Gastroesophageal sphincter (tissue), 3 donors: ENCODE measurements at regions not wholly inside any gene's neighbourhood (a gene's known extent, or its start where the extent isn't known, plus 50 kb on each side); places are given as distances from the start of the nearest gene placed in this dataset.

Source experiments
- CTCF ChIP-seq, 4 experiments: fragments of 200-600 bp in 2 of 4; fragments of 450-650 bp in 2 of 4; sonication (generic) in 1 of 4; IDR thresholded peaks; one replicate each; pipeline ENCODE4 v1.5.1; 2017 to 2019; ENCODE audit warnings: antibody characterized with exemption in 4 of 4, mild to moderate bottlenecking in 2 of 4, moderate library complexity in 2 of 4
- POLR2A ChIP-seq, 2 donors: fragments of 450-650 bp; IDR thresholded peaks; one replicate each; pipeline ENCODE4 v1.6.1; 2017; ENCODE audit warnings: antibody characterized with exemption in 2 of 2, mild to moderate bottlenecking in 2 of 2, moderate library complexity in 1 of 2

- no peak for TF ChIP-seq CTCF (IDR thresholded peaks at IDR 0.05)
- no peak for TF ChIP-seq POLR2A (IDR thresholded peaks at IDR 0.05)
Measured at GRCh38 chr21:35622612-35623011, 437.7 kb downstream of the SETD4 start.
